ENCODE measurements at regions not wholly inside any gene's neighbourhood (a gene's known extent, or its start where the extent isn't known, plus 50 kb on each side); places are given as distances from the start of the nearest gene placed in this dataset.

GRCh38 chr17:77391668-77392375, 251.1 kb downstream of the SEC14L1 start:
- TF ChIP-seq, protein P1, sequence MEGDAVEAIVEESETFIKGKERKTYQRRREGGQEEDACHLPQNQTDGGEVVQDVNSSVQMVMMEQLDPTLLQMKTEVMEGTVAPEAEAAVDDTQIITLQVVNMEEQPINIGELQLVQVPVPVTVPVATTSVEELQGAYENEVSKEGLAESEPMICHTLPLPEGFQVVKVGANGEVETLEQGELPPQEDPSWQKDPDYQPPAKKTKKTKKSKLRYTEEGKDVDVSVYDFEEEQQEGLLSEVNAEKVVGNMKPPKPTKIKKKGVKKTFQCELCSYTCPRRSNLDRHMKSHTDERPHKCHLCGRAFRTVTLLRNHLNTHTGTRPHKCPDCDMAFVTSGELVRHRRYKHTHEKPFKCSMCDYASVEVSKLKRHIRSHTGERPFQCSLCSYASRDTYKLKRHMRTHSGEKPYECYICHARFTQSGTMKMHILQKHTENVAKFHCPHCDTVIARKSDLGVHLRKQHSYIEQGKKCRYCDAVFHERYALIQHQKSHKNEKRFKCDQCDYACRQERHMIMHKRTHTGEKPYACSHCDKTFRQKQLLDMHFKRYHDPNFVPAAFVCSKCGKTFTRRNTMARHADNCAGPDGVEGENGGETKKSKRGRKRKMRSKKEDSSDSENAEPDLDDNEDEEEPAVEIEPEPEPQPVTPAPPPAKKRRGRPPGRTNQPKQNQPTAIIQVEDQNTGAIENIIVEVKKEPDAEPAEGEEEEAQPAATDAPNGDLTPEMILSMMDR (conservative IDR thresholded peaks at IDR 0.05) = no peak
- no peak for TF ChIP-seq EZH2 (IDR thresholded peaks at IDR 0.05; ENCODE audit: low read depth)
